ENCODE measurements at regions not wholly inside any gene's neighbourhood (a gene's known extent, or its start where the extent isn't known, plus 50 kb on each side); places are given as distances from the start of the nearest gene placed in this dataset.

DNA sequence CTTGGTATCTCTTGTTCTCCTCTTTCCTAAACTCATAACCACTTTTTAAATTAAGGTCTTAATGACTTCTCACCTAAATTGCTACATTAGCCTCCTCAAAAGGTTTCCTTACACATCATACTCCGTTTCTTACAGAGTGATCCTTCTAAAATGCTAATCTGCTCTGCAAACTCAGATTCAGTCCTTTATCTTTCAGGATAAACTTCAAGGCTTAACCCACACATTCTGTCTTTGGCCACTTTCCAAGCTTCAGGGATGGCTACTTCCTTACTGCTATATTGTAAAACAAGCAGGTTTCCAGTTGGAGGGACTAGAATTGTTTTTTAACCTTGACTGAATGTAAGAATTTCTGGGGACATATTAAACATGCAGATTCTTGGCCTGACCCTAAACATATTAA lies 105.5 kb upstream of the CHD1 start:
- TF ChIP-seq, protein P1, sequence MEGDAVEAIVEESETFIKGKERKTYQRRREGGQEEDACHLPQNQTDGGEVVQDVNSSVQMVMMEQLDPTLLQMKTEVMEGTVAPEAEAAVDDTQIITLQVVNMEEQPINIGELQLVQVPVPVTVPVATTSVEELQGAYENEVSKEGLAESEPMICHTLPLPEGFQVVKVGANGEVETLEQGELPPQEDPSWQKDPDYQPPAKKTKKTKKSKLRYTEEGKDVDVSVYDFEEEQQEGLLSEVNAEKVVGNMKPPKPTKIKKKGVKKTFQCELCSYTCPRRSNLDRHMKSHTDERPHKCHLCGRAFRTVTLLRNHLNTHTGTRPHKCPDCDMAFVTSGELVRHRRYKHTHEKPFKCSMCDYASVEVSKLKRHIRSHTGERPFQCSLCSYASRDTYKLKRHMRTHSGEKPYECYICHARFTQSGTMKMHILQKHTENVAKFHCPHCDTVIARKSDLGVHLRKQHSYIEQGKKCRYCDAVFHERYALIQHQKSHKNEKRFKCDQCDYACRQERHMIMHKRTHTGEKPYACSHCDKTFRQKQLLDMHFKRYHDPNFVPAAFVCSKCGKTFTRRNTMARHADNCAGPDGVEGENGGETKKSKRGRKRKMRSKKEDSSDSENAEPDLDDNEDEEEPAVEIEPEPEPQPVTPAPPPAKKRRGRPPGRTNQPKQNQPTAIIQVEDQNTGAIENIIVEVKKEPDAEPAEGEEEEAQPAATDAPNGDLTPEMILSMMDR (conservative IDR thresholded peaks at IDR 0.05; ENCODE audit: low read length), result no peak
- TF ChIP-seq EZH2phosphoT487 (IDR thresholded peaks at IDR 0.05; ENCODE audit: borderline replicate concordance, low read depth, low read length), result no peak
